ENCODE measurements at regions not wholly inside any gene's neighbourhood (a gene's known extent, or its start where the extent isn't known, plus 50 kb on each side); places are given as distances from the start of the nearest gene placed in this dataset.

- no peaks in the 10 kb centered on the region for H3K36me3 ChIP-seq (ENCODE audit: control insufficient read depth in 4 of 4, insufficient read depth in 3 of 4, low read depth in 1 of 4, low read length in 3 of 4)
- no peak overlapping the region for H3K9ac ChIP-seq (ENCODE audit: low read depth in 1 of 2, low read length in 2 of 2)
- H3K27ac ChIP-seq (ENCODE audit: low read depth in 1 of 2, low read length in 2 of 2), result no peak overlapping the region
- H3K4me1 ChIP-seq (ENCODE audit: control insufficient read depth in 4 of 4, insufficient read depth in 4 of 4, low read length in 3 of 4), result no peaks in the 10 kb centered on the region
- no peaks in the 10 kb centered on the region for H3K27me3 ChIP-seq (ENCODE audit: control insufficient read depth in 4 of 4, insufficient read depth in 4 of 4, low read length in 3 of 4)
- DNase-seq (ENCODE audit: low spot score), result no peak
- H3K9me3 ChIP-seq (ENCODE audit: control insufficient read depth in 4 of 4, low read length in 3 of 4), result no peaks in the 10 kb centered on the region
- TF ChIP-seq EGR1 (IDR thresholded peaks at IDR 0.05; ENCODE audit: low read depth in 2 of 2) (no peak), JUND (IDR thresholded peaks at IDR 0.05) (no peak), FOXA2 (IDR thresholded peaks at IDR 0.05) (no peak), RAD21 (IDR thresholded peaks at IDR 0.05) (no peak), YY1 (IDR thresholded peaks at IDR 0.05) (no peak), CTCF (IDR thresholded peaks at IDR 0.05; ENCODE audit: low read depth, low read length, missing input control) (no peak)
- TF ChIP-seq, protein P1, sequence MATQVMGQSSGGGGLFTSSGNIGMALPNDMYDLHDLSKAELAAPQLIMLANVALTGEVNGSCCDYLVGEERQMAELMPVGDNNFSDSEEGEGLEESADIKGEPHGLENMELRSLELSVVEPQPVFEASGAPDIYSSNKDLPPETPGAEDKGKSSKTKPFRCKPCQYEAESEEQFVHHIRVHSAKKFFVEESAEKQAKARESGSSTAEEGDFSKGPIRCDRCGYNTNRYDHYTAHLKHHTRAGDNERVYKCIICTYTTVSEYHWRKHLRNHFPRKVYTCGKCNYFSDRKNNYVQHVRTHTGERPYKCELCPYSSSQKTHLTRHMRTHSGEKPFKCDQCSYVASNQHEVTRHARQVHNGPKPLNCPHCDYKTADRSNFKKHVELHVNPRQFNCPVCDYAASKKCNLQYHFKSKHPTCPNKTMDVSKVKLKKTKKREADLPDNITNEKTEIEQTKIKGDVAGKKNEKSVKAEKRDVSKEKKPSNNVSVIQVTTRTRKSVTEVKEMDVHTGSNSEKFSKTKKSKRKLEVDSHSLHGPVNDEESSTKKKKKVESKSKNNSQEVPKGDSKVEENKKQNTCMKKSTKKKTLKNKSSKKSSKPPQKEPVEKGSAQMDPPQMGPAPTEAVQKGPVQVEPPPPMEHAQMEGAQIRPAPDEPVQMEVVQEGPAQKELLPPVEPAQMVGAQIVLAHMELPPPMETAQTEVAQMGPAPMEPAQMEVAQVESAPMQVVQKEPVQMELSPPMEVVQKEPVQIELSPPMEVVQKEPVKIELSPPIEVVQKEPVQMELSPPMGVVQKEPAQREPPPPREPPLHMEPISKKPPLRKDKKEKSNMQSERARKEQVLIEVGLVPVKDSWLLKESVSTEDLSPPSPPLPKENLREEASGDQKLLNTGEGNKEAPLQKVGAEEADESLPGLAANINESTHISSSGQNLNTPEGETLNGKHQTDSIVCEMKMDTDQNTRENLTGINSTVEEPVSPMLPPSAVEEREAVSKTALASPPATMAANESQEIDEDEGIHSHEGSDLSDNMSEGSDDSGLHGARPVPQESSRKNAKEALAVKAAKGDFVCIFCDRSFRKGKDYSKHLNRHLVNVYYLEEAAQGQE (IDR thresholded peaks at IDR 0.05), result no peak
- no peak overlapping the region for H3K4me3 ChIP-seq (ENCODE audit: low read depth in 1 of 3, low read length in 3 of 3)
- WGBS, result 92% methylated on average over 7 of the region's 7 CpGs
Observed at GRCh38 chr11:115774756-115775155, 270.5 kb upstream of the CADM1 start.

DNA sequence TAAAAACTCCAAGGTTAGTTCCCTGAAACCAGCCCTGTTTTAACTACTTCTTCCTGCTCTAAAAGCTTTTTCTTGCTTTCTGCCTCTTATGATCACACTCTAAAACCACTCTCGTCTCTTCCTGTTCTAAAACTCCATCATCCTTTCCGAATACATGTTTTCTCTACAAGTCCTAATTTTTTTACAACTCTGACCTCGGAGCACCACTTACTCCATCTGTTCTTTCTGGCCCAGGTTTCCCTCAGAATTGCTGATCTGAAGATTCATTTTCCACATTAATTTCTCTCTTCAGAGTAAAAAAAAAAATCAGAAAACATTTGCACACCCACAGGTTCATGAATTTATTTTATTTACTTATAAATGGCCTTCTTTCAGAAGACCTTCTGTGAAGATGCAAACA is 265.7 kb upstream of the CADM1 start:
- H3K9me3 ChIP-seq (ENCODE audit: control insufficient read depth in 4 of 4, low read length in 3 of 4), result no peaks in the 10 kb centered on the region
- 89% methylated on average over 3 of the region's 3 CpGs for WGBS
- DNase-seq (ENCODE audit: low spot score), result no peak

More for the DNA sequence above, 265.7 kb upstream of the CADM1 start:
- H3K27me3 ChIP-seq (ENCODE audit: control insufficient read depth in 4 of 4, insufficient read depth in 4 of 4, low read length in 3 of 4), result no peaks in the 10 kb centered on the region
- no peaks in the 10 kb centered on the region for H3K4me1 ChIP-seq (ENCODE audit: control insufficient read depth in 4 of 4, insufficient read depth in 4 of 4, low read length in 3 of 4)
- TF ChIP-seq EGR1 (IDR thresholded peaks at IDR 0.05; ENCODE audit: low read depth in 2 of 2) (no peak), SP1 (IDR thresholded peaks at IDR 0.05) (no peak), HNF4G (IDR thresholded peaks at IDR 0.05) (no peak), RXRA (IDR thresholded peaks at IDR 0.05) (no peak), RAD21 (IDR thresholded peaks at IDR 0.05) (no peak), MAX (IDR thresholded peaks at IDR 0.05) (no peak), NR2F2 (IDR thresholded peaks at IDR 0.05) (no peak), YY1 (IDR thresholded peaks at IDR 0.05) (no peak), FOXA2 (IDR thresholded peaks at IDR 0.05) (no peak), JUND (IDR thresholded peaks at IDR 0.05) (no peak), HNF4A (conservative IDR thresholded peaks at IDR 0.05) (no peak), CTCF (IDR thresholded peaks at IDR 0.05; ENCODE audit: low read depth, low read length, missing input control) (no peak), ZBTB33 (IDR thresholded peaks at IDR 0.05) (no peak), GABPA (IDR thresholded peaks at IDR 0.05 in 1 of 2, conservative IDR thresholded peaks at IDR 0.05 in 1 of 2) (no peak), FOXA1 (IDR thresholded peaks at IDR 0.05) (no peak), TAF1 (conservative IDR thresholded peaks at IDR 0.05) (no peak)
- TF ChIP-seq, protein P2, sequence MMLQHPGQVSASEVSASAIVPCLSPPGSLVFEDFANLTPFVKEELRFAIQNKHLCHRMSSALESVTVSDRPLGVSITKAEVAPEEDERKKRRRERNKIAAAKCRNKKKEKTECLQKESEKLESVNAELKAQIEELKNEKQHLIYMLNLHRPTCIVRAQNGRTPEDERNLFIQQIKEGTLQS (IDR thresholded peaks at IDR 0.05), result no peak
- TF ChIP-seq, protein P1 (IDR thresholded peaks at IDR 0.05), result no peak
- no peaks in the 10 kb centered on the region for H3K36me3 ChIP-seq (ENCODE audit: control insufficient read depth in 4 of 4, insufficient read depth in 3 of 4, low read depth in 1 of 4, low read length in 3 of 4)
- H3K27ac ChIP-seq (ENCODE audit: low read depth in 1 of 2, low read length in 2 of 2), result no peak overlapping the region
- H3K4me3 ChIP-seq (ENCODE audit: low read depth in 1 of 3, low read length in 3 of 3), result no peak overlapping the region
- H3K9ac ChIP-seq (ENCODE audit: low read depth in 1 of 2, low read length in 2 of 2), result no peak overlapping the region
